GM12891 (cell line): ENCODE measurements at regions not wholly inside any gene's neighbourhood (a gene's known extent, or its start where the extent isn't known, plus 50 kb on each side); places are given as distances from the start of the nearest gene placed in this dataset.

Source experiments
- PAX5 ChIP-seq: IDR thresholded peaks from 2 replicates; pipeline ENCODE4 v1.6.1; 2011; ENCODE audit warnings: low read length, moderate library complexity, mild to moderate bottlenecking; ENCODE audit not compliant: insufficient read depth, severe bottlenecking
- POLR2A ChIP-seq: IDR thresholded peaks from 2 replicates; pipeline ENCODE4 v1.6.1; 2011; ENCODE audit warnings: low read depth, low read length, control low read depth
- POLR2AphosphoS5 ChIP-seq: IDR thresholded peaks from 2 replicates; pipeline ENCODE4 v1.6.1; 2011; ENCODE audit warnings: low read depth, low read length, control low read depth
- POU2F2 ChIP-seq: IDR thresholded peaks from 2 replicates; pipeline ENCODE4 v1.6.1; 2011; ENCODE audit warnings: low read depth, mild to moderate bottlenecking, control low read depth, low read length, moderate library complexity
- SPI1 ChIP-seq: IDR thresholded peaks from 2 replicates; pipeline ENCODE4 v1.6.1; 2011; ENCODE audit warnings: low read depth, low read length, control low read depth
- TAF1 ChIP-seq: IDR thresholded peaks from 2 replicates; pipeline ENCODE4 v1.6.1; 2011; ENCODE audit warnings: low read depth, low read length, control low read depth

GRCh38 chr12:75827061-75827460 is 204.5 kb downstream of the PHLDA1 start:
- TF ChIP-seq TAF1 (no peak), POLR2A (no peak), PAX5 (no peak), POU2F2 (no peak), POLR2AphosphoS5 (no peak), SPI1 (no peak)
